PC-9 (cell line): ENCODE measurements at regions not wholly inside any gene's neighbourhood (a gene's known extent, or its start where the extent isn't known, plus 50 kb on each side); places are given as distances from the start of the nearest gene placed in this dataset.
A peak's percentile ranks its signal among the peaks of the same experiment; 100 is the strongest.

Experiments
- BruUV-seq: library from RNA; stranded (reverse); fragments of 400-500 nt; replicated peaks from 2 replicates; lab custom pipeline; 2021; lab: Mats Ljungman, UMichigan
- CTCF ChIA-PET: fragments of 300-600 bp; sonication (Branson Sonifier 250); formaldehyde crosslinking; loops from one replicate; lab custom pipeline; 2022; ENCODE audit warnings: antibody characterized with exemption; lab: Charles Lee
- POLR2A ChIA-PET: fragments of 300-600 bp; sonication (Branson Sonifier 250); formaldehyde crosslinking; loops from one replicate; lab custom pipeline; 2022; ENCODE audit warnings: antibody characterized with exemption; ENCODE audit not compliant: unreplicated experiment; lab: Charles Lee
- DNase-seq, 2 experiments: peaks; one replicate each; pipeline versions ENCODE4 v3.0.0 to v3.0.0-alpha.2; 2015 to 2022; ENCODE audit warnings: mixed read lengths in 1 of 2
- H2AFZ ChIP-seq: fragments of 200-600 bp; sonication (generic); 2 replicates; pipeline ENCODE4 v1.8.1; 2017; ENCODE audit warnings: antibody characterized with exemption
- H3F3A ChIP-seq: fragments of 200-600 bp; sonication (generic); 2 replicates; pipeline ENCODE4 v1.8.1; 2017; ENCODE audit warnings: antibody characterized with exemption, mild to moderate bottlenecking, low read depth; ENCODE audit not compliant: insufficient read depth
- H3K27ac ChIP-seq: fragments of 200-600 bp; sonication (generic); 2 replicates; pipeline ENCODE4 v1.6.1; 2016; ENCODE audit warnings: mixed run types
- H3K27me3 ChIP-seq: fragments of 200-600 bp; sonication (generic); 2 replicates; pipeline ENCODE4 v1.6.1; 2016; ENCODE audit warnings: low read depth, mixed run types; ENCODE audit not compliant: insufficient read depth
- H3K36me3 ChIP-seq: fragments of 200-600 bp; sonication (generic); 2 replicates; pipeline ENCODE4 v1.6.1; 2016; ENCODE audit warnings: low read depth, mixed run types
- H3K4me1 ChIP-seq: fragments of 200-600 bp; sonication (generic); replicated peaks from 2 replicates; pipeline ENCODE4 v1.6.1; 2016; ENCODE audit warnings: mixed run types; ENCODE audit not compliant: insufficient read depth
- H3K4me2 ChIP-seq: fragments of 200-600 bp; sonication (generic); 2 replicates; pipeline ENCODE4 v1.6.1; 2017; ENCODE audit warnings: mixed run types
- H3K4me3 ChIP-seq: fragments of 200-600 bp; sonication (generic); 2 replicates; pipeline ENCODE4 v1.6.1; 2016; ENCODE audit warnings: mixed run types
- H3K79me2 ChIP-seq: fragments of 200-600 bp; sonication (generic); 2 replicates; pipeline ENCODE4 v1.6.1; 2017; ENCODE audit warnings: low read depth, mixed run types
- H3K9me2 ChIP-seq: fragments of 200-600 bp; sonication (generic); 2 replicates; pipeline ENCODE4 v1.8.1; 2017; ENCODE audit warnings: mild to moderate bottlenecking; ENCODE audit not compliant: insufficient read depth
- H3K9me3 ChIP-seq: fragments of 200-600 bp; sonication (generic); 2 replicates; pipeline ENCODE4 v1.8.1; 2016; ENCODE audit warnings: low read depth; ENCODE audit not compliant: insufficient read depth
- H4K20me1 ChIP-seq: fragments of 200-600 bp; sonication (generic); 2 replicates; pipeline ENCODE4 v1.8.1; 2017; ENCODE audit not compliant: insufficient read depth
- CTCF ChIP-seq: fragments of 200-600 bp; sonication (generic); conservative IDR thresholded peaks from 2 replicates; pipeline ENCODE4 v1.6.1; 2017; ENCODE audit warnings: mixed run types, antibody characterized with exemption, mild to moderate bottlenecking, moderate library complexity
- EZH2 ChIP-seq: fragments of 200-600 bp; sonication (generic); IDR thresholded peaks from 2 replicates; pipeline ENCODE4 v1.8.0; 2017; ENCODE audit warnings: antibody characterized with exemption, low read depth
- intact Hi-C: fragments of 100-400 bp; cut with micrococcal nuclease; formaldehyde crosslinking; loops from one replicate; pipeline ENCODE4 v1.10.0; 2022; ENCODE audit not compliant: unreplicated experiment

GRCh38 chr17:33964344-33964979 lies 290.6 kb upstream of the CCL2 start:
- no peaks in the 10 kb centered on the region for H4K20me1 ChIP-seq
- H2AFZ ChIP-seq, result peak overlapping the region; percentile 23; the same call in 1 of the 2 replicates
- no peaks in the 10 kb centered on the region for H3K9me3 ChIP-seq
- POLR2A ChIA-PET, result no interaction called here
- no peaks in the 10 kb centered on the region for H3K9me2 ChIP-seq
- H3K36me3 ChIP-seq, result no peaks in the 10 kb centered on the region
- no TSS peak for BruUV-seq
- peak overlapping the region; percentile 46; the same call in 1 of the 2 replicates for H3K4me2 ChIP-seq
- no peak for DNase-seq
- H3K4me3 ChIP-seq, result no peak overlapping the region
- intact Hi-C loops, result no loop called here
- no peaks in the 10 kb centered on the region for H3K79me2 ChIP-seq
- CTCF ChIA-PET, result no interaction called here
- no peak overlapping the region for H3K27ac ChIP-seq
- H3F3A ChIP-seq, result no peaks in the 10 kb centered on the region
- TF ChIP-seq CTCF, result no peak
- no peak for TF ChIP-seq EZH2
- peaks cover 9% of the 10 kb centered on the region; the same call in 1 of the 2 replicates for H3K27me3 ChIP-seq
- H3K4me1 ChIP-seq, result no peaks in the 10 kb centered on the region

GRCh38 chr17:33966410-33967059 lies 288.6 kb upstream of the CCL2 start:
- BruUV-seq, result no TSS peak
- Histone ChIP-seq H3K27me3 (peaks cover 27% of the 10 kb centered on the region), H3K79me2 (no peaks in the 10 kb centered on the region), H3K9me3 (no peaks in the 10 kb centered on the region), H3F3A (no peaks in the 10 kb centered on the region), H2AFZ (no peak overlapping the region), H3K9me2 (no peaks in the 10 kb centered on the region), H4K20me1 (no peaks in the 10 kb centered on the region), H3K4me3 (no peak overlapping the region), H3K4me1 (no peaks in the 10 kb centered on the region), H3K27ac (no peak overlapping the region), H3K4me2 (no peak overlapping the region), H3K36me3 (no peaks in the 10 kb centered on the region)
- ChIA-PET CTCF (no interaction called here), POLR2A (no interaction called here)
- intact Hi-C loops, result no loop called here
- no peak for DNase-seq
- TF ChIP-seq CTCF (no peak), EZH2 (no peak)

GRCh38 chr17:33967608-33968349 lies 287.3 kb upstream of the CCL2 start:
- ChIA-PET CTCF (no interaction called here), POLR2A (no interaction called here)
- H3F3A ChIP-seq, result no peaks in the 10 kb centered on the region
- no peaks in the 10 kb centered on the region for H4K20me1 ChIP-seq
- H3K9me2 ChIP-seq, result no peaks in the 10 kb centered on the region
- no peak for DNase-seq
- no peak for TF ChIP-seq CTCF
- TF ChIP-seq EZH2, result no peak
- H3K4me1 ChIP-seq, result no peaks in the 10 kb centered on the region
- H3K27me3 ChIP-seq, result peaks cover 32% of the 10 kb centered on the region
- intact Hi-C loops, result no loop called here
- H3K36me3 ChIP-seq, result no peaks in the 10 kb centered on the region
- no TSS peak for BruUV-seq
- no peaks in the 10 kb centered on the region for H3K9me3 ChIP-seq
- H3K4me2 ChIP-seq, result no peak overlapping the region
- no peak overlapping the region for H2AFZ ChIP-seq
- H3K27ac ChIP-seq, result no peak overlapping the region
- H3K4me3 ChIP-seq, result no peak overlapping the region
- no peaks in the 10 kb centered on the region for H3K79me2 ChIP-seq
